GM19324 (cell line): ENCODE measurements at regions not wholly inside any gene's neighbourhood (a gene's known extent, or its start where the extent isn't known, plus 50 kb on each side); places are given as distances from the start of the nearest gene placed in this dataset.

Source experiments
- ATAC-seq: cut with Tn5 transposase; IDR thresholded peaks from one replicate; pipeline ENCODE4 v1.9.1; 2021; ENCODE audit warnings: mild to moderate bottlenecking, moderate library complexity; ENCODE audit not compliant: unreplicated experiment, low FRiP score

DNA sequence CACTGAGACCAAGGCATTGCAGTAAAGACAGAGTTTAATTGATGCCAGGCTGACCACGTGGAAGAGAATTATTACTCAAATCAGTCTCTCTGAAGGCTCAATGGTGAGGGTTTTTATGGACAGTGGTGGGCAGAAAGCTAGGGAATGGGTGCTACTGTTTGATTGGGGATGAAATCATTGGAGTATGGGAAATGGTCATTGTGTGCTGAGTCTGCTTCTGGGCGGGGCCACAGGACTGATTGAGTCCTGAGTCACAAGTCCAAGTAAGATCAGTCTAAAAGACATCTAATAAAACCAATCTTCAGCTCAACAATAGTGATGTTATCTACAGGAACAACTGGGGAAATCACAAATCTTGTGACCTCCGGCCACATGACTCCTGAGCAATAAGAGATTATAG lies 868.4 kb downstream of the SORCS3 start:
- no peak for ATAC-seq

GRCh38 chr10:105506262-105506661 lies 865.2 kb downstream of the SORCS3 start:
- no peak for ATAC-seq

DNA sequence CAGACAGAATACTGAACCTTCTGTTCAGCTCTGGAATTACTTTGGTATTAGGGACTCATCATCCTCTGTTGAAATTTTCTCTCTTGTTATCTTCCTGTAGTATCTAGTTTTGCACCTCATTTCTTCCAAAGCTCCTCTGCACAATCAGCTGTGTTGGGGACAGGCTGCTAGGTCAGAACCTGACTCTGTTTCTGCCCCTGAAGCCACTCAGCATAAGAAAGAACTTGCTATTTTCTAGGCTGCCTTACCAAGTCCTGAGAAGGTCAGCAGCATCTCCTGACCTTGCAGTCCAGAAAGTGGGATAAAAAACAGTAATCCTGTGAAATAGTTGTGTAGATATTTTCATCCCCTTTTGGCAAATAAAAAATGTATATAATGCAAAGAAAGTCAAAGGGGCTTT lies 862.6 kb downstream of the SORCS3 start:
- ATAC-seq = no peak

GRCh38 chr10:105502058-105502457 lies 861.0 kb downstream of the SORCS3 start:
- no peak for ATAC-seq

DNA sequence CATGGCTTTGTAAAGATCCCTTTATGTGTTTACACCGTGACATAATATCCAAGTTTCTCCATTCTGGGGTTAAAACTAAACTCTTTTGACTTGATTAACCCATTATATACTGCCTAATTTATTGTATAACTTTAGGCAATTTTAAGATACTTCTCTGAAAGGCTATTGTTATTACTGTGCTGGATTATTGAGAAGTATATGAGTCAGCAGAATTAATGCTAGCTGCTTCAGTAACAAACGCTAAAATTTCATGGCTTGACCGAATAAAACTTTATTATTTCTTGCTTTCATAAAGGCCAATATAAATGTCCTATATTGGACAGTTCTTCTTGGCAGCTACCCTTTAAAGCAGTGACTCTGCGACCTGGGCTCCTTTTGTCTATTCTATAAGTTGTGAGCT lies 853.9 kb downstream of the SORCS3 start:
- no peak for ATAC-seq

GRCh38 chr10:105494303-105494702 lies 853.2 kb downstream of the SORCS3 start:
- ATAC-seq = no peak

GRCh38 chr10:105473170-105473569 lies 832.1 kb downstream of the SORCS3 start:
- ATAC-seq = no peak

DNA sequence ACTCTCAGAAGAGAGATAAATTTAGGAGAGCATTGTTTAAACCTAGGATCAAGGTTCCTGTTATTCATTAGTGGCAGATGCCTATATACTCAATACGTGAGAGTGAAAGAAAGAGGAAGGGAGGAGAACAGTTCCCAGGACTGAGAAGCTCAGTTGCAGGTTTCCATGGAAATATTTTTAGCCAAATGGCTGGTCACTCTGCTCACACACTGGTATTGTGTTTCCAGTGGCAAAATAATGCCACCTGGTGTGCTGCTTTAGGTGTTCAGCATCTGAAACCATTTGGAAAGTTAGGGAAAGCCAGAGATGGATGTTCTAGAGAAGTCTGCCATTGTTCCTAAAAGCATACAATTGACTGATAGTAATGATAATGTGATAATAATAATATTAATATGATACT lies 827.7 kb downstream of the SORCS3 start:
- ATAC-seq = no peak

GRCh38 chr10:105466521-105466920 lies 825.4 kb downstream of the SORCS3 start:
- no peak for ATAC-seq

GRCh38 chr10:105434970-105435369 lies 793.9 kb downstream of the SORCS3 start:
- no peak for ATAC-seq

GRCh38 chr10:105413997-105414396 lies 772.9 kb downstream of the SORCS3 start:
- ATAC-seq = no peak

- ATAC-seq = no peak
Observed at GRCh38 chr10:105409370-105409769, 768.3 kb downstream of the SORCS3 start.

GRCh38 chr10:105406488-105406887 lies 765.4 kb downstream of the SORCS3 start:
- no peak for ATAC-seq

GRCh38 chr10:105398202-105398601 lies 757.1 kb downstream of the SORCS3 start:
- ATAC-seq = no peak

DNA sequence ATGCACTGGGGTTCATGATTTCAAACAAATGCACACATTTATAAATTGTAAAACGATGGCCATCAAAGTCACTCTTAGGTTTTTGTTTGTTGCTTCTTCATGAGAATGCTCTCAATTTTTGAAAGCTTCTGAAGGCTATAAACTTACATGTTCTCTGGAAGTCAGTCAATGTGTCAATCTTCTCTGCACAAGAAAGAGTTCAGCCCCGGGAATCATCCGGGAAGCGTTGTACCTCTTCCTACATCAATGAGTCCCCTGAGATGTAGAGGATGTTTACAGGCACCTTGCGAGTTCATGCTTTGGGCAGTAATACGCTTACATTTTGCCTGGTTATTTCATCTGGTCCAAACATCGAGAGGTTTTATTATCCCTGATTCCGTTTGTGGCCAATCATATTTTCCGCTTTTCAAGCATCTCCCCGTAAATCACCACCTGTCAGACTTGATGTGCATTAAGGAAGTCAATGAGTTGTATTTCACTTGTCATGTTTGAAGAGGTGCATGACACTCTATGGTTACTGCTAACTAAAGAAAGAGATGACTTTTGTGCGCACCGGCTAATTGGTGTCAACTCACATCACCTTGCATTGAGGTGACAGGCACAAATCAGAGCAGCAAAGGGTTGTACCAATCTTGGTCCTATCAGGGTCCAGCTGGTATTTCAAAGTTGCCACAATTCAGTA lies 750.7 kb downstream of the SORCS3 start:
- ATAC-seq = no peak

DNA sequence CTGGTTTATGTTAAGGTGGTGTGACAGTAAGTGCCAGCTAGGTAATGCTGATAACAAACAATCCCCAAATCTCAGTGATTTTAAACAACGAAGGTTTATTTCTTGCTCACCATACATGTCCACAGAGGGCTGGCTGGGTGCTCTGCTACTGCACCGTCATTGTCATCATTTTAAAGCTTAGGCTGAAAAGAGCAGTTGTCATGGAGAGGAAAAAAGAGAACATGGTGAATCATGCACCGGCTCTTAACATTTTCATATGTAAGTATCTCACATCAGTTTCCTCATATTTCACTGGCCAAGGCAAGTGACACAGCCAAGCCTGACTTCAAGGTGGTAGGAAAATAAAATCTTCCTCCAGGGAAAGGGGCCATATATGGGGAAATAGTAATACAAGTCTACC lies 746.9 kb downstream of the SORCS3 start:
- no peak for ATAC-seq

GRCh38 chr10:105383978-105384377 lies 742.9 kb downstream of the SORCS3 start:
- no peak for ATAC-seq

DNA sequence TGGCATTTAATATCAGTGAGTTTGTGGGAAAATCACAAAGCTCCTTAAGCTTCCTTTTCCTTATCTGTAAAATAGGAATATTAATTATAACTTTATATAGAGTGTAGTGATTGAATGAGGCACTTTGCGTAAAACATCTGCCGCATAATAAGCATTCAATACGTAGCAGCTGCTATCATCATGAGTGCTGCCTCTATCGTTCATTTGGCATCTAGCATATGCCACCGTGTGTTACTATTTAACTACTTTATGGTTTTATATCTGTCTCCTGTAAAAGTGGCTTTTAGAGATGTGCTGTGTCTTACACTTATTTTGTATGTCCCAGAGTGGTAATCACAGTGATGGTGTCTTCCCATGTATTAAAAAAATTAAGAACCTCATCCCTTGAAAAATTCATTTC lies 729.6 kb downstream of the SORCS3 start:
- ATAC-seq = no peak

DNA sequence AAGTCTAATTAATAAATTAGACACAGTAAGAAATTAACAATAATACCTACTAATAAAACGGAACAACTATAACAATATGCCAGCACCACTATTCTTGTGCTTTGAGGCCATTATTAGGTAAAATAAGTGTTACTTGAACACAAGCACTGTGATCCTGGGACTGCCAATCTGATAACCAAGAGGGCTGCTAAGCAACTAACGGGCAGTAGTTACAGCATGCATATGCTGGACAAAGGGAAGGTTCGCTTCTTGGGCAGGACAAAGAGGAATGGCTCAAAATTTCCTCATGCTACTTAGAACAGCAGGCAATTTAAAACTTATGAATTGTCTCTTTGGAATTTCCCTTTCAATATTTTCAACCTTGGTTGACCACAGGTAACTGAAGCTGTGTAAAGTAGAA lies 718.6 kb downstream of the SORCS3 start:
- ATAC-seq = no peak

- ATAC-seq = no peak
Observed at GRCh38 chr10:105358911-105359310, 717.8 kb downstream of the SORCS3 start.

GRCh38 chr10:105356626-105357025 lies 715.5 kb downstream of the SORCS3 start:
- no peak for ATAC-seq

DNA sequence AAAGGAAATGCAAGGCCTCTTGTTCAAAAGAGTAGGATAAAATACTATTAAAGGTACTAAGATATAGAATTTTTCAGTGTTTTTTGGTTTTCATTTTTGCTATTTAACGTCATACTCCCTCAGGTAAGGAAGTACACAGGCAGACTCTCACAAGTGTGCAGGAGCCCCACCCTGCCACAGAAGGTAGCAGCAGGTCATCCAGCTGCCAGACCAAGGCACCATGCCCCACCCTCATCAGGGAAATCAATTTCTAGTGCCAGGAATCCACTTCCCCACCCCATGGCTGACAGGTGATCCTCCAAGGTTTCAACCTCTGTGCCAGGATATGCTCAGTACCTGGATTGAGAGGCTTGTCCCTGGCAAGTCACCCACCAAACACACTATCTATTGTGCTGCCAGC lies 712.9 kb downstream of the SORCS3 start:
- no peak for ATAC-seq

- no peak for ATAC-seq
Observed at GRCh38 chr10:105352827-105353226, 711.7 kb downstream of the SORCS3 start.
